MM.1S (cell line): ENCODE measurements at regions not wholly inside any gene's neighbourhood (a gene's known extent, or its start where the extent isn't known, plus 50 kb on each side); places are given as distances from the start of the nearest gene placed in this dataset.

Experiments
- DNase-seq: peaks from one replicate; pipeline ENCODE4 v3.0.0-alpha.2; 2015
- H2AFZ ChIP-seq: fragments of 300-600 bp; sonication (generic); 2 replicates; pipeline ENCODE4 v1.6.0; 2016; ENCODE audit warnings: antibody characterized with exemption, low read length
- H3F3A ChIP-seq: fragments of 300-600 bp; sonication (generic); 2 replicates; pipeline ENCODE4 v1.6.1; 2016; ENCODE audit warnings: mild to moderate bottlenecking, antibody characterized with exemption, low read length, moderate library complexity, mixed read lengths; ENCODE audit not compliant: insufficient read depth
- H3K27ac ChIP-seq: fragments of 300-600 bp; sonication (generic); 2 replicates; pipeline ENCODE4 v1.5.1; 2016; ENCODE audit warnings: mild to moderate bottlenecking, low read length
- H3K27me3 ChIP-seq: fragments of 300-600 bp; sonication (generic); replicated peaks from 2 replicates; pipeline ENCODE4 v1.6.0; 2016; ENCODE audit warnings: low read length; ENCODE audit not compliant: insufficient read depth
- H3K36me3 ChIP-seq: fragments of 300-600 bp; sonication (generic); replicated peaks from 2 replicates; pipeline ENCODE4 v1.6.1; 2016; ENCODE audit warnings: mild to moderate bottlenecking, low read length, mixed read lengths; ENCODE audit not compliant: insufficient read depth
- H3K4me1 ChIP-seq: fragments of 300-600 bp; sonication (generic); 2 replicates; pipeline ENCODE4 v1.6.1; 2016; ENCODE audit warnings: low read length, mixed read lengths
- H3K4me2 ChIP-seq: fragments of 300-600 bp; sonication (generic); 2 replicates; pipeline ENCODE4 v1.6.0; 2016; ENCODE audit warnings: low read depth, low read length
- H3K4me3 ChIP-seq: fragments of 300-600 bp; sonication (generic); 2 replicates; pipeline ENCODE4 v1.5.1; 2016; ENCODE audit warnings: low read length, mixed read lengths
- H3K79me2 ChIP-seq: fragments of 300-600 bp; sonication (generic); 2 replicates; pipeline ENCODE4 v1.6.1; 2016; ENCODE audit warnings: mixed run types, low read length, mixed read lengths
- H3K9ac ChIP-seq: fragments of 300-600 bp; sonication (generic); 2 replicates; pipeline ENCODE4 v1.6.1; 2016; ENCODE audit warnings: low read length, mixed read lengths
- H3K9me2 ChIP-seq: fragments of 300-600 bp; sonication (generic); replicated peaks from 2 replicates; pipeline ENCODE4 v1.6.1; 2016; ENCODE audit warnings: mild to moderate bottlenecking, low read length, mixed read lengths; ENCODE audit not compliant: insufficient read depth
- H3K9me3 ChIP-seq: fragments of 300-600 bp; sonication (generic); replicated peaks from 2 replicates; pipeline ENCODE4 v1.6.1; 2016; ENCODE audit warnings: mild to moderate bottlenecking, low read length, mixed read lengths; ENCODE audit not compliant: insufficient read depth
- H4K20me1 ChIP-seq: fragments of 300-600 bp; sonication (generic); 2 replicates; pipeline ENCODE4 v1.6.1; 2016; ENCODE audit warnings: mild to moderate bottlenecking, low read length, moderate library complexity, mixed read lengths; ENCODE audit not compliant: insufficient read depth
- CTCF ChIP-seq: fragments of 300-600 bp; sonication (generic); IDR thresholded peaks from 2 replicates; pipeline ENCODE4 v1.5.1; 2016; ENCODE audit warnings: antibody characterized with exemption, low read length, mixed read lengths
- EZH2 ChIP-seq: fragments of 300-600 bp; sonication (generic); optimal IDR thresholded peaks from 2 replicates; pipeline ENCODE3; 2017; ENCODE audit warnings: low read depth, mild to moderate bottlenecking, antibody characterized with exemption, low read length, mixed read lengths
- EZH2phosphoT487 ChIP-seq: fragments of 300-600 bp; sonication (generic); IDR thresholded peaks from 2 replicates; pipeline ENCODE4 v1.6.1; 2018; ENCODE audit warnings: antibody characterized with exemption, low read length

- Histone ChIP-seq H3K4me1 (no peaks in the 10 kb centered on the region), H2AFZ (no peak overlapping the region), H3K36me3 (no peaks in the 10 kb centered on the region), H3K9ac (no peak overlapping the region), H3K27me3 (no peaks in the 10 kb centered on the region), H3K4me2 (no peak overlapping the region), H3K9me3 (no peaks in the 10 kb centered on the region), H3K79me2 (no peaks in the 10 kb centered on the region), H3F3A (no peaks in the 10 kb centered on the region), H3K9me2 (no peaks in the 10 kb centered on the region), H3K27ac (no peak overlapping the region), H3K4me3 (no peak overlapping the region), H4K20me1 (no peaks in the 10 kb centered on the region)
- no peak for TF ChIP-seq EZH2phosphoT487
- TF ChIP-seq CTCF: no peak
- no peak for TF ChIP-seq EZH2
- DNase-seq: no peak
Observed at GRCh38 chr6:20312606-20313005, 89.1 kb upstream of the E2F3 start.

- Histone ChIP-seq H3F3A (no peaks in the 10 kb centered on the region), H3K4me1 (no peaks in the 10 kb centered on the region), H3K9me3 (no peaks in the 10 kb centered on the region), H3K79me2 (no peaks in the 10 kb centered on the region), H3K27ac (no peak overlapping the region), H3K9me2 (no peaks in the 10 kb centered on the region), H3K36me3 (no peaks in the 10 kb centered on the region), H3K27me3 (no peaks in the 10 kb centered on the region), H3K4me3 (no peak overlapping the region), H2AFZ (no peak overlapping the region), H3K4me2 (no peak overlapping the region), H4K20me1 (no peaks in the 10 kb centered on the region), H3K9ac (no peak overlapping the region)
- no peak for DNase-seq
- TF ChIP-seq EZH2: no peak
- TF ChIP-seq CTCF: no peak
- no peak for TF ChIP-seq EZH2phosphoT487
Observed at GRCh38 chr6:20313051-20313450, 88.6 kb upstream of the E2F3 start.

- Histone ChIP-seq H3K9ac (no peak overlapping the region), H3K27me3 (no peaks in the 10 kb centered on the region), H3K4me3 (no peak overlapping the region), H4K20me1 (no peaks in the 10 kb centered on the region), H3K27ac (no peak overlapping the region), H3K79me2 (no peaks in the 10 kb centered on the region), H3F3A (0 out of 2 replicates have a peak, but pooled peaks cover under 1% of the 10 kb centered on the region), H3K4me2 (no peak overlapping the region), H3K36me3 (no peaks in the 10 kb centered on the region), H3K9me2 (no peaks in the 10 kb centered on the region), H3K9me3 (no peaks in the 10 kb centered on the region), H2AFZ (no peak overlapping the region), H3K4me1 (no peaks in the 10 kb centered on the region)
- TF ChIP-seq EZH2phosphoT487 (no peak), EZH2 (no peak)
- DNase-seq: no peak
Observed at GRCh38 chr6:20313960-20314530, 87.6 kb upstream of the E2F3 start.
